ENCODE measurements at regions not wholly inside any gene's neighbourhood (a gene's known extent, or its start where the extent isn't known, plus 50 kb on each side); places are given as distances from the start of the nearest gene placed in this dataset.
"Not testable (repeated sequence)": the region's sequence is repeated elsewhere in the genome, so short reads cannot be mapped to it uniquely, and the experiment has no call there.

DNA sequence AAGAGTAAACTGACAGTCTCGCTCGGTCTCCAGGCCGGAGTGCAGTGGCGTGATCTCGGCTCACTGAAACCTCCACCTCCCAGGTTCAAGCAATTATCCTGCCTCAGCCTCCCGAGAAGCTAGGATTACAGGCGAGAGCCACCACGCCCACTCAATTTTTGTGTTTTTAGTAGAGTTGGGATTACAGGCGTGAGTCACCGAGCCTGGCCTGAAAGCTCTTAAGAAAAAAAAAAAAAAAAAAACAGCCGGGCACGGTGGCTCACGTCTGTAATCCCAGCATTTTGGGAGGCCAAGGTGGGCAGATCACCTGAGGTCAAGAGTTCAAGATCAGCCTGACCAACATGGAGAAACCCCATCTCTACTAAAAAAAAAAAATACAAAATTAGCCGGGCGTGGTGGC is 55.3 kb upstream of the THOC2 start:
- peak; percentile 61 for DNase-seq (ENCODE audit: low read depth)

DNA sequence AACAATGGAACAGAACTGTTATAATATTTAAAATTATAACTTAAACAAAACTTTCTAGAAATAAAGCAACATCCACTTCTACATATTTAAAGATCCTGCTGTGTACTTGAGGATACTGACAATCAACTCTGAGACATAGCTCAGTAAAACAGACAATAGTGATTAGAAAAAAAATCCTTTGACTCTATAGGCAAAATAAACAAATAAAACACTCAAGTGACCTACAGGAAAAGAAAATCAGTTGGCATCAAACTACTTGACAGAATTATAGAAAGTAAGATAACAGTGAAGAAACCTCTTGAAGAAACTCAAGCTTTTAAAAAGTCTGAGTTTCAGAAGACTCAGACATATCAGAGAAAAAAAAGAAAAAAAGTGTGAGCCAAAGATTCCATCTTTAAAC is 55.9 kb upstream of the THOC2 start:
- no peak for DNase-seq (ENCODE audit: low read depth)

DNA sequence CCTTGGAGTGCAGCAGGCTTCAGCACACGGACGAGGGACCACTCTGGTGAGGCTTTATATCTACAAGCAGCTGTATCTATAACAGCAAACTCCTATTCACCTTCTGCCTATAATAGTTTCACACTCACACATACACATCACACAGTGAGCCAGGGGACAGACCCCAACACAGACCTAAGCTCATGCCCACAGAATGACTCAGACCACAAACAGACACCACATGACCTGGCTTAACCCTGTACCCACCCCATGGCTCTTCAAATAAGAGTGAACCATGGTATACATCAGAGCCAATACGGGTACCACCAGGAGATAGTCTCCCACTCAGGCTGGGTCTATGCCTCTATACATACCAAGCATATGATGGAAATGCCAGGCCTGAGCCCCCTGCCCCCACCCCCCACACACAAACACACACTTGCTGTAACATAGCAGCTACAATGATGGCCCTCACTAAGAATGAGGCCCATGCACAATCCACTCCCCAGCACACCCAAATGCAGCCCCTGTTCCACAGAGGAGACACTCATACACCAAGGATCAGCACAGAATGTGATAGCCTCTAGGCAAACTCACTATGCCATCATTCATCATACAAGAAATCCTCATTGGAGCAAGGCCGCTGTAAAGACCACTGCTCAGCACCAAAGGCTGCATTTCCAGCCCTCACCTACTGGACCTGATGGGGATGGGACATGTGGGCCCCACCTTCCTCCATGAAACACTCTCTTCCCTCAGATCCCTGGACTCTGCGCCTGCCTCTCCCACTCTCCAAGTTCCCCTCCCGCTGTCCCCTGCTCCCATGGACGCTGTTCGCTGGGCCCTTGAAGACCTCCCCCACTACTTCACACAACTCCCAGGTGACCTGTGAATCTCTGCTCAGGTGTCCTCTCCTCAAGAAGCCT is 62.1 kb upstream of the XIAP start:
- peak; percentile 19 for DNase-seq (ENCODE audit: low read depth)

DNA sequence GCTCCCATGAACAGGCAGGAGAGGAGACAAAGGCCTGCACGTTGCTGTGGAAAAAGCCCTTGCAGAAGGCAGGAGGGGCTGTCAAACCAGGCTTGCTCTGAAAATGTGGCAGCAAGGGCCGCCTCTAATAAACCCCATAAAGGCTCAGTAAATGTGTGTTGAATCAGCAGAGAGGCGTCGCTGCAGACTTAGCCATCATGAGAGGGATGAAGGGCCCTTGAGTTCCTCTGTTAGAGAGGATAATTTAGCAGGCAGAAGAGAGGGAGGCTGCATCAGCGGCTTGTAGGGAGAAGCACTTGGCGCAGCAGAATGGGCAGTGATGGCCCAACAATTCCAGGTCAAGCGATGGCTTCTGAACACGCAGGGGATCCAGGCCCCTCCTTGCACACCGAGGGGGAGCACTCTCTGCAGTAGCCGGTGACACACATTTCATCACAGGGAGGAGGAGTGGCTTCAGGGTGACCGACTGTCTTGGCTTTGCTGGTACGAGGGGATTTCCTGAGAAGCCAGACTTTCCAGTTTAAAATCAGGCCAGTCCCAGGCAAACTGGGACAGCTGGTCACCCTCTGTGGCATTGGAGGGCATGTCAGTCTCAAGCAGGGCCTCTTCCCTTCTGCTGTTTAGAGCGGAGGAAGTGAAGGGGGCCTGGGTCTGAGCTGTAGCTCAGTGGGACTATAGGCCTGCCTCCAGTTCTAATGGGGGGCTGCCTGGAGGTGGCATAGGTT is 61.0 kb upstream of the XIAP start:
- not testable (repeated sequence) for DNase-seq (ENCODE audit: low read depth)

DNA sequence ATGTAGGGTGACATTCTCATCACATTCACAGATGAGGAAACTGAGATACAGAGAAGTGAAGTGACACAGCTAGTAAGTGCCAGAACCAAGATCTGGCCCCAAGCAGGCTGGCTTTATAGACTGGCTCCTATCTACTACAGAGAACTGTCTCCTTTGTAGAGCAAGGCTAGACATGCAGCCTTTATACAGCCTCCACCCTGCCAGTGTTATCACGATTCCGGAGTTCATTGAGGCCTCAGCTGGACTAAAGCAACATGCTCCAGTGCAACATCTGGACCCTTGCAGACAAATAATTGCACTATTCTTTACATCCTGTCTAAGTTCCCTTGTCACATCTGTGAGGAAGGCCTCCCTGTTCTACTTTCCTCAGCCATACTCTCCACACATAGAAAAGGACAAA is 58.0 kb upstream of the XIAP start:
- no peak for DNase-seq (ENCODE audit: low read depth)

DNA sequence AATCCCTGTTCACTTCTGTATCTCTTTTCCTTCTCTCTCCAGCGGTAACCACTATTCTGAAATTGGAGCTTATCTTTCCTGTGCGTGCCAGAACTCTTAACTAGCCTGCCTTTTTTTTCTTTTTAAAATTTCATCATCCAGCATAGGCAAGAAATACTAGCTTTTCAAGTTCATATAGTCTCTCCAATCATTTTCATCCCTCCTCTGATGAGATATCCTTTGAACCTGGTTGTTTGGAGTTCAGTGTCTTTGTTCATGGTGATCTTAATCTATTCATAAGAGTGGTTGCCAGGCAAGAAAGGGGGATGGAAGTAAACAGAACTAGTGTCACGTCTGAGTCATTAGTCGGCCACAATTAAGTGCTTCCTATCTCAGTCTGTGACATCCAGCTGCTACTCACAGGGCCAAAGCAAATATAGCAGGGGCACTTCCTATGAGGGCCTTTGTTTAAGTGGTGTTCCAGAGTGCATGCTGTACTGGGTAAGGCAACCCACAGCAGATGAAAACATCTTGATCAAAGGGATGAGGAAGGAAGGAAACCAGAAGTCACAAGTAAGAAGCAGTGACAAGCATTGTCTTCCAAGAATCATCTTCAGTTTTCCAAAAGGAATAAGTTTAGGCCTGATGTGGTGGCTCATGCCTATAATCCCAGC is 56.4 kb upstream of the XIAP start:
- DNase-seq (ENCODE audit: low read depth) = peak; percentile 75

DNA sequence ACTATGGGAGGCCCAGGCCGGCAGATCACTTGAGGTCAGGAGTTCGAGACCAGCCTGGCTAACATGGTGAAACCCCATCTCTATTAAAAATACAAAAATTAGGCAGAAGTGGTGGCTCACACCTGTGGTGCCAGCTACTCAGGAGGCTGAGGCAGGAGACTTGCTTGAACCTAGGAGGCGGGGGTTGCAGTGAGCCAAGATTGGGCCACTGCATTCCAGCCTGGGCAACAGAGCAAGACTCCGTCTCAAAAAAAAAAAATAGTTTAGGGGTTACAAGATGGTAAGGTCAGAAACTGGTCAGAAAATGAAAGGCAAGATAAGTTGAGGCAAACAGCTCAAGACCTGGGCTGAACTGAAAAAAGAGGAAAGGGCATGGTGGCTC is 55.9 kb upstream of the XIAP start:
- not testable (repeated sequence) for DNase-seq (ENCODE audit: low read depth)

DNA sequence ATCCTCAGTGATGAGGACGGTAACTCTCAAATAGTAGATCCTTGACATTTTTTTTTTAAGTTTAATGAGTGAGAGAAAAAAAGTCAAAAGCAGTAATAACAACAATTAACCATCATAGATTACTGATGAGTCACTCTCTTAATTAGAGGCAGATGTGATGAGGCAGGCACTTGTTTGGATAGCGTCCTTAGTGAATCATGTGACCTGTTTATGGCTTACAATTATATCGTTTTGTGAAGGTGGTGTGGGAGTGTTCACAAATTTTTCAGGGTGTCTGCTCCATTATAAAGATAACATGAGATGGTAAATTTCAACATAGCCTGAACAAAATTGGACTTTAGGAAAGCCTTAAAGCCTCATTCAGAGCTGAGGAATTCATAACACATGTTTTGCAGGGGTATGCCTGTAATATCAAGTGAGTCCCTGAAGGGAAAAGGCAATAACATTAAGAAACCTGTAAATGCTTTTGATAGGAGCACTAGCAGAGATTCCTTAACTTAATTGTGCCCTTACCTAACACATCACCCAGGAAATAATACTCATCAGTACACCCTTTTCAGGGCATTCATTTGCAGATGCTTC is 51.9 kb upstream of the XIAP start:
- peak; percentile 6 for DNase-seq (ENCODE audit: low read depth)

DNA sequence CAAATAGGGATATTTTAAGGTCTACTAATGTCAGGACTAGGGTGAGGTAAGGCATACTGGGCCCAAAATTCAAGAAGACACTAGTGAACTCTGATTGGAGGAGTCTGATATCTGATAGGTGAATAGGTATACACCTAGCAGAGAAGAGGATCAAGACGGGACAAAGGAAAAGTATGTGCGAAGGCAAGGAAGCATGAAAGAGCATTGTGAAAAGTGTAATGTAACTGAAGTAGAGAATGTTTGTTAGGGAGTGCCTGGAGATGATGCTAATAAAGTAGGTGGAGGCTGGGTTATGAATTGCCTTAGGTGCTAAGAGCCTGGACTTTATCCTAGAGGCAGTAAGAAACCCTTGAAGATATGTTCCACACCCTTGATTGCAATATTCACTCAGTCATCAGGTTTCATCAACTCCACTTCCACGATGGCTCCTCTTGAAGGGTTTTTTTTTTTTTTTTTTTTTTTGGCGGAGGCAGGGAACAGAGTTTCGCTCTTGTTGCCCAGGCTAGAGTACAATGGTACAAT is 49.9 kb upstream of the XIAP start:
- no peak for DNase-seq (ENCODE audit: low read depth)
